NCI-H1048 (cell line): ENCODE measurements at regions not wholly inside any gene's neighbourhood (a gene's known extent, or its start where the extent isn't known, plus 50 kb on each side); places are given as distances from the start of the nearest gene placed in this dataset.

Experiments used
- DNase-seq: peaks from one replicate; lab custom pipeline; 2025; lab: John Stamatoyannopoulos, UW

DNA sequence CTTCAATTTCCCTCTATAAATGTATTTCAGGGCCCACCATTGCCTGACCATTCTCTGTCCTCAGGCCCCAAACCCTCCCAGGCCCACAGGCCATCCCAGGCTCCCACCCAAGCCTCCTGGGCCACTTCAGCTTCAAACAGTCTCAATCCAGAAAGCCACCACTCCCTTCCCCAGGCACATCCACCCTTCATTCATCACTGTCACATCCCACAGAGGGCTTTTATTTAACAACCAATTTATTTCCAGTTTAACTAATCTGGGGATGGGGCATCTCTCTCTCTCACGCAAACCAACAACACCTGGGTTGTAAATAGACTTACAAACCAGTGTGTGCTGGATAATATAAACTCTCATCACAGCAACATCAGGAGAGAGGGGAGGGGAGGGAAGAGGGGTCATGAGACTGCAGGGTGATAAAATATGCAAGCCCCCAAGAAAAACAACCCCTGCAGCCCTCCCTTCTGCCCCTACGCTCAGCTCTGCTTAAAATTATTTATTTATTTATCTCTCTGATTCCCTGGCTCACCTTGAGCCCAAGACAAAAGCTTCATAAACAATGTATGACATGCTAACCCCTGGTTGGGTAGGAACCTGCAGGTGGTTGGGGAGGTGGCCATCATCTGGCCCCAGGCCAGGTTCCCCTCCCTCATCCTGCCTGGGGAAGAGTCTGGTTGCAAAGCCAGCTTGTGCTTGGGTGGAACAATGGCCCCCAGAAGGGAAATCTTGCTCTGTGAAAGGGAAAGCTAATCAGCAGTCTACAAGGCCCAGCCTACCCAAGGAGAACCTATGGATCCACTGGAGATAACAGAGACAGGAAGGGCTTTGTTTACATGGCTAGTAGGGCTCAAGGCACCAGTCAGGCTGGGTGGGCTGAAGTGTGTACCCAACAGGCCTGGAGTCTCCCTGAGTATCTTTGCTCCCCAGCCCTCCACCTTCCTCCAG lies 359.2 kb downstream of the BUD13 start:
- DNase-seq, result no peak

DNA sequence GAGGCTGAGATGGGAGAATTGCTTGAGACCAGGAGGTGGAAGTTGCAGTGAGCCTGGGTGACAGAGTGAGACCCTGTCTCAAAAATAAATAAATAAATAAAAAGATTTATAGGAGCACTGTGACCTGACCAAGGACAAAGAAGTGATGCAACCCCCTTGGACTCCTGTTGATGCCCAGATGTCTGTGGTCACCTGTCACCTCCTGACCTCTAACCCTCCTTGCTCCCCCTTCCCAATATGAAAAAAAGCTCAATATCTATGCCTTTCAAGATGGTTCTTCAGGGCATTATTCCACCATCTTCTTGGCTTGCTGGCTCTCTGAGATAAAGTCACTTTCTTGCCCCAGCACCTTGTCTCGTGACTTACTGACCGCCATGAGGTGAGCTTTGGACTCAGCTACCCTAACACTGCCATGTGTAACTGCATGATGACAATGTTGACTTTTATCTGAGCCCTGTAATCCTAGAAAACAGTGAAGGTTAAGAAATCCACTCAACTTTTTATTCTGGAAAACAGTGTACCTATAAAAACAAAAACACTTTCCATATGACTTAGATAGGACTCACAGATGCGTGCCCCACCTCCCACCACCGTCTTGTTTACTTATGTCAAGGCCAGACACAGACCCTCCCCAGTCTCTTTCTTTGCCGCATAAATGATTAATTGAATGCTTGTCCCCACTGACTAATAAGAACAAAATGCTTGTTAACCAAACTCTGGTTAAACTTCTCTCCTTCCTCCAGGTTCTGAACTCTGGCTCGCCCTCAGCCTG lies 360.5 kb downstream of the BUD13 start:
- DNase-seq, result no peak

DNA sequence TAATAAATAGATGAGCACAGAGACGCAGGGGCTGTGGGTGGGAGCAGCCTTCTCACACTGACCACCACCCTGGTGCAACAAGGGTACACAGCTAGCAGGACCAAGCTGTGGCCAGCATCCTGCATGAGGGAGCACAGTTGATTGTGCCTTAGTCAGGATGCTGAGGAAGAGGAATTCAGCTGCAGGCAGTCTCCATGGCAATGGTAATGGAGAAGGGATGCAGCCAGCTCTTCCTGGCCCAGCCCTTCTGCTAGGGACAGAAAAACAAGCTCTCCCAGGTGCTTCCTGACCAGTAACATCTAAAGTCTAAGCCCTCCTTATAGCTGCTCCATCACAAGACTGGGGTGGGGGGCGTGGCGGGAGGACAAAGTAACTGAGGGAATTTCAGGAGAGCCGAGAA lies 363.5 kb downstream of the BUD13 start:
- DNase-seq, result no peak

DNA sequence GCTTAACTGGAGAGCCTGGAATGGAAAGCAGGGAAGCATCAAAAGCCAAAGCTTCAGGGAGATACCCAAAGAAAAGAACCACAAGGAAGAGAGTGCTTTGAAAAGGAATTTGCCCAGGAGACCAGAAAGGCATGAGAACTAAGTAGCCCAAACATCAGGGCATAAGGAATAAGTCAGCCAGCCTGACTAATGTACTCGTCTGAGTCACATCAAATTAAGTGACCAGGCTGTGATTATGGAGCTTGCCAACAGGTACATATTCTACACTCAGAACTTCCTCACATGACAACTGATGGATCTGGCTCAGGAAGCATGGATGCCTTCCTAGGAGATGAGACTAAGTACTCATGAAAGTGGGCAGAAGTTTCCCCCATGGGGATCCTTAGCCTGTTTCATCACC lies 366.7 kb downstream of the BUD13 start:
- DNase-seq, result no peak

DNA sequence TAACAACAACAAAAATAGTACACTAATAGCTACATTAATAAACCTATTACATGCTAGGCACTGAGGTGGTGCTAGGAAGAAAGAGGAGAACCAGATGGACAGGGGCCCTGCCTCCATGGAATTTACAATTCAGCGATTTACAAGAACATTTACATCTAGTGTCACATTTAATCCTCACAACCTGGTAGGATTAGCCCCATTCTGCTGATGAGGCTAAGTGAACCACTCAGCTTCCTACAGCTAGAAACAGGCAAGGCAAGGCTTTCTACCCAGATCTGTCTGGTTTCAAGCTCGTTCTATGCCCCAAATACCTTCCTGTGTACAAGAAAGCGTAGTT lies 368.4 kb downstream of the BUD13 start:
- DNase-seq, result no peak

DNA sequence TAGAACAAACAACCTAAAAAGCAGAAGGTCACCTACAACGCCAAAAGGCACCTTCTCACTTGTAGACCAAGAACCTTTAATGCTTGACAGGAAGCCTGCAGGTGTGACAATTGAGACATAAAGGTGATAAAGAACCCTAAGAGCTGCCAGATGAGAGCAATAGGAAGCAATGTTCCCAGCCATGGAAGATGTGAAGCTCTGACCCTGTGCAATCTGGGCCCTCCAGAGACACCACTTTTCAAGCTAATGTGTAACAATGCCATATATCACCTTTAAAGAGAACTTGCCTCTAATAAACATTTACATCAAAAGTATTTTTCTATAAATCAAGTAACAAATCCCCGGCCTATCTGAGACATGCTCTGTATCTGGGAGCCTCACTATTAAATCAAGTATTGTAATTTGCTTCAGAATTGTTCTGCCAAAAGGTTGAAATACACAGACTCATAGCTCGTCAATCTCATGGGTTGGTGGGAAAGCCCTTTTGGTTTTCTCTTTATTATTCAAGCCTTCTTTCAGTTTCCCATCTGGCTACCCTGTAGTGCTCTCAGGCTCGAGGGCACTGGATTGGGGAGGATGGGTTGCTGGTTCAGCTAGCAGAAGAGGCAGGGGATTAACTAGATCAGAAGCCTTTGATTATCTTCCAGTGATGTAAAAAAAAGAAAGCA lies 368.9 kb downstream of the BUD13 start:
- no peak for DNase-seq

DNA sequence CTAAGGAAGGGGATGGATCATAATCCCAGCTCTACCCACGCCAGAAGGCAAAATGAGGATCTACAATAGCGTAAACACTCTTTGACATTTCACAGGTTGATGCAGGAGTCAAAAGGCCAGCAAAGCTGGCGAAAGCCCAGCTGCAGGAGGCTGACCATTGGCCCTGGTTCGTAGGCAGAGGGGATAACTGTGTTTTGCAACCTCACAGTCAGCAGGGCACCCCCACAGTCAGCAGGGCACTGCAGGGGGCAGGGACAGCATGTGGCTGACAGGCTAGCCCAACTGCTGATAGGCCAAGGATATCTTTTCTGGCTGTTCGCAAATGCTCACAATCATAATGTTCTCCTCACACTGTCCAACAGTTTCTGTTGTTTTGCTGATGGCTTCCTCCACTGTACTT lies 372.7 kb downstream of the BUD13 start:
- DNase-seq, result no peak

DNA sequence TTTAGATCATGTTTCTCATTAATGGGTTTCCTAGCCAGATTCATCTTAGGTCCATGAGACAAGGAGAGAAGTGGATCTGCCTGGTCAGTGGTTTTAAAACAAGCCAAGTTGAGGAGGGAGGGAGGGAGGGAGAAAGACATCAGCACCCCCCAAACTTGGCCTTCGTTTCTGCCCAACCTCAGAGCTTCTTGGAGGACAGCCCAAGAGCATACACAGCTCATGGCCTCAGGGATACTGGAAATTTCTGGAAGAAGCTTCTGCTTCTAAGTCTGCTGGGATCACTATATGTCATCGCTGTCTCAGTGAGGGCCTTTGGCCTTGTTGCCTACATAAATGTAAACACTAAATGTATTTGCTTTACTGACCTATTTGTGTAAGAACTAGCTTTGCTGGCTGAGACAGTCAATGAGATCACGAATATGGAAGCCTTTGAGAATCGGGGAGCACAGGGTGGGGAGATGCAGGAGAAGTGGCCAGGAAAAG lies 375.1 kb downstream of the BUD13 start:
- DNase-seq, result no peak

DNA sequence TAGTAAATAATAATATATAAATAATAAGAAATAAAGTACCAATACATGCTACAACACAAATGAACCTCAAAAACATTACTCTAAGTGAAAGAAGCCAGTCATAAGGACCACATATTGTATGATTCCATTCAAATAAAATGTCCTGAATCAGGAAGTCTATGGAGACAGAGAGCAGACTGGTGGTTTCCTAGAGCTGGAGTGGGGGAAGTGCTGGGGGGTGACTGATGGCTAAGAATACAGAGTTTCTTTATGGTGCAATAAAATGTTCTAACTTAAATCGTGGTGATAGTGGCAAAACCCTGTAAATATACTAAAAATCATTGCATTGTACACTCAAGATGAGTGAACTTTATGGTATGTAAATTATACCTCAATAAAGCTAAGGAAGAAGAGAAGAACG lies 376.5 kb downstream of the BUD13 start:
- no peak for DNase-seq

DNA sequence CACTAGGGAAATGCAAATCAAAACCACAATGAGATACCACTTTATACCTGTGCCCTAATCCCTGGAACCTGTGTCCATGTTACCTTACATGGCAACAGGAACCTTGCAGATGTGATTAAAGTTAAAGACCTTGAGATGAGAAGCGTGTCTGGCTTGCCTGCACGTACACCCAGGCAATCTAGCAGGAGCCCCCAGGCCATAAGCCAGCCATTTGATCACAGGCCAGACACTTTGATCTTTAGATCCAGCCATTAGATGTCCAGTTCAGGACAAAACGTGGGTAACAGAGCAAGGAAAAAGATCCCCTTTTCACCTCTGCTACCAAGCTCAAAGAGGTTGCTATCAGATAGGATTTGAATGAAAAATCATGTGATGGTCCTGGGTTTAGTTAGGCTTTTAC lies 378.8 kb downstream of the BUD13 start:
- DNase-seq, result no peak

DNA sequence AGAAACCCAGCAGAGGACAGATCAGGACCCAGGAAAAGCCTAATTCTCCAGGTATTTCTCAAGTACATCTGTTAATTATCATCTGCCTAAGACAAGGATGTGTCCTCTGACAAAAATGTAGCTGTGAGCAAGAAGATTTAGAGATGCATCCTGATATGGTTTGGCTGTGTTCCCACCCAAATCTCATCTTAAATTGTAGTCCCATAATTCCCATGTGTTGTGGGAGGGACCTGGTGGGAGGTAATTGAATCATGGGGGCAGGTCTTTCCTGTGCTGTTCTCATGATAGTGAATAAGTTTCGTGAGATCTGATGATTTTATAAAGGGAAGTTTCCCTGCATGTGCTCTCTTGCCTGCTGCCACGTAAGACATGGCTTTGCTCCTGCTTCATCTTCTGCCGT lies 381.8 kb downstream of the BUD13 start:
- no peak for DNase-seq

DNA sequence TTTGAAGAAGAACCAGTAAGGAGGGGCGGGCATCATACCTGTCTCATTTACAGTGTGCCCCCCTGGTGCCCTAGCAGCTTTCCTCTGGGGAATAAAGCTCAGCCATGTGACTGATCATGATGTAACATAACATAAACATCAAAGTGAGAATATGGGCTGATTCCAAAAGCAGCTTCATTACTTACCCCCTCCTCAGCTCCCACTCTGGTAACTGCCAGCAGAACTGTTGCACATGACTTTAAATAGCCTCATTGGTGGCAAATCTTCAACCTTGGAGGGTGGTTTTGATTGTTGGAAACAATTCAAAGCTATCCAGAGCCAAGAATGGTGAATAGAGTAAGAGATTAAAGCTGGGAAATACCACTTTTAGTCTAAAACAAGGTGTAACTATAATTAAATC lies 384.6 kb downstream of the BUD13 start:
- no peak for DNase-seq

DNA sequence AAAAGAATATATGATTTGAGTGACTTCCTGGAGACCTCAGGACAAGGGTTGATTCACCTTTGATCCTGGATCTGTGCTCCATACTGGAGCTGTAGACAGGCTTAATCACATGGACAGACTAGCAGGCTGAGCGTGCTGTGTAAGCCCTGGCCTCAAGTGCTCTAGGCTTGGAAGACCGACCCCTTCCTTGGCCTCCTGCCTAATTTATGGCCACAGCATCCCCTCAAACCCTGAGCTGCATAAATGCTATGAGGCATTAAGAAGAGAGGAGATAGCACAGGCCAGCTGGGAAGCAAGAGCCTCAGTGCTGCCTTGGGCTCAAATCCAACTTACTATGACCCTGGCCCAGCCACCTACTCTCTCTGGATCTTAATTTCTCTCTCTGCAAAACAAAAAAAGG lies 385.1 kb downstream of the BUD13 start:
- DNase-seq, result no peak

DNA sequence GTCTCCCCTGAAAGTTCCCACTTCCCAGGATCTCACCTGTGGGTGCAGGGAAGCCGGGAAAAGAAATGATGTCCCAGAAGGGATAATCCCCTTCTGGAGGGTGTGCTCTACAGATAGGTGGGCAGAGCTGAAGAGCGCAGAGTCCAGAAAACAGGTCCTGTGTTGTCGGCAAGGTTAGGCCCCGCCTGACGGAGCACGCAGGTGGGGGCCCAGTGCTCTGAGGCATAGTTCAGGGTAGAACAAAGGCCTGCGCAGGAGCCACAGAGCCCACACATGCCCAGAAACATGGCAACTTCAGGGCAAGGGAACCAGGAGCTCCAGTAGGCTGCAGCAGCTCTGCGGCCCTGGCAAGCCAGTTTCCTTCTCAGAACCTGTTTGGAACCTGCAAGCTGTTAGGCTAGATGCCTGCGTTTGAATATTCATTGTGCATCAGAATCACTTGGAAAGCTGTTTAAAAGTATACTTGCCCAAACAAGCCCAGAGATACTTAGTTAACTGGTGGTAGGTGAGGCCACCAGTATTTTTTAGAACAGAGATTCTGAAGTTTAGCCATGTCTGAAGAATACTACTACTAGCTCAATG lies 386.6 kb downstream of the BUD13 start:
- DNase-seq, result no peak

DNA sequence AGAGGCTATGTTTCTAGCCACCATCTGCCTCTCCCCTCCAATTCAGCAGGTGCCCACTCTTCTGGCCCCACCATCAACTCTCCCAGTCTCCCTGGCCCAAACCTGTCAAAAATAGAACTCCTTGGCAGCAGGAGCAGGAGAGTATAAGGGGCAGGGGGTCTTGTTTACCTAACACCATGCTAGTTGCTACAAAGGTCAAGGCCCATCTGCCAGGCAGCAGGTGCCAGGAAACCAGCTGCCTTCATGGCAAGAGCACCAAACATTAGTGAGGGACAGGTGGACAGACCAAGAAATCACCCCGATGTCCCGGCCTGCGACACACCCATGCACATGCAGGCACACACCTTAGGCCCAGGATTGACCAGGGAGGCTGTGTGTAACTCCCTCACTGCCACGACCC lies 387.9 kb downstream of the BUD13 start:
- DNase-seq, result no peak

DNA sequence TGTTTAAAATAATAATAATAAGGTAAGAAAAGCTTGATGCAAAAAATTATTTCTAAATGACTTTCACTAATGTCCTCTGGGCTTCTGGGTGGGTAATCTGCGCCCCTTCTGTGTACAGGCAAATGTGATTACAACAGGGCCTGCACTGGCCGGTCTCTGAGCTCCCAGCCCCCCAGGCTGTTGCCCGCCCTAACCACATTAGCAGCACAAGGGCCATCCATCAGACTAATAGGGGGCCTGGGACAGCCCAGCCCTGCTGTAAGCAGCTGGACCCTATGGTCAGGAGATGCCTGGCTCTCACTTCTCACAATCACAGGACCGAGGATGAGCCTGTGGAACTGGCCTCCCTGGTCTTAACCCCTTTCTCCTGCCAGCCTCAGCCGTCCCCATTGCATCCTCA lies 388.4 kb downstream of the BUD13 start:
- no peak for DNase-seq

DNA sequence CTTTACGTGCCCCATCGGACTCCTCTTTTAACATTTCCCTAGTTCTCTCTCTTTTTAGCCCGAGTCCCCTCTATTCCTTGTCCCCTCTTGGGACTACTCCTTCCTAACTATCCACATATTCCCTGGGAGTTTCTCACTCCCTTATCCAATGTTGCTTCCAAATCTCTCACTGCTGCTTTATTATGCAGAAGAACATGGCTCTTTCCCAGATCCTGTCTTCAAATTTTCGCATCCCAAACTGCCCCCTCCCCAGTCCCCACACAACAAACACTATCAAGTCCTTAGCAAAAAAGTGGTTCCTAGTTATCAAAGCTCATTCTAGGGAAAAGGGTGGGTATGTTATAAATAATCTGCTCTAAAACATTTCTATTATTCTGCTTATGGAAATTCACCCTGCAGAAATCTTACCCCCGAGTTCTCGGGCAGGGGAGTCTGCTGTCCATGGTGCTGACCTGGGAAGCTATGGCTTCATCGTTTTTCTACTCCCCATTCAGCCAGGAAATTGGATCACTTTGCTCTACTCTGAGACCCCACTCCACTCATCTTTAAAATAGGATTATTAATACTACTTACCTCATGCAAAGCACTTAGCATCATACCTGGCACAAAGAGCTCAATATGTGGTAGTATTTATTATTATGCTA lies 393.5 kb downstream of the BUD13 start:
- no peak for DNase-seq

DNA sequence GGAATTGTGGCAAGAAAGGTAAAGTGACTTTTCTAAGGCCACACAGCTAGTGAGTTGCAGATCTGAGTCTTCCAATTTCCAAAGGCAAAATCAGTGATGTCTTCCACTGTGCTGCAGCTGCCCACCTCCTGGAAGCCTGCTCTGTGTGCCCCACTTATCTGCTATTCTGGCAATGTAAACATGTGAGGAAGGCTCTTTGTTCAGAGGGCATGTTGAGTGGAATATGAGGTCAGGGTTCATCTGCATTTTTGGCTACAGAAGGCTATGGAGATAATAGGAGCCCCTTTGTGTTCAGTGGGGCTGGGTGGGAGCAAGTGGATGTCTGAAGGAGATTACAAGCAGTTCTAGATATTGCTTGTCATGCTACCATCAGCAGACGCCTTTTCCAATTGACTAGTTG lies 396.2 kb downstream of the BUD13 start:
- DNase-seq, result no peak

DNA sequence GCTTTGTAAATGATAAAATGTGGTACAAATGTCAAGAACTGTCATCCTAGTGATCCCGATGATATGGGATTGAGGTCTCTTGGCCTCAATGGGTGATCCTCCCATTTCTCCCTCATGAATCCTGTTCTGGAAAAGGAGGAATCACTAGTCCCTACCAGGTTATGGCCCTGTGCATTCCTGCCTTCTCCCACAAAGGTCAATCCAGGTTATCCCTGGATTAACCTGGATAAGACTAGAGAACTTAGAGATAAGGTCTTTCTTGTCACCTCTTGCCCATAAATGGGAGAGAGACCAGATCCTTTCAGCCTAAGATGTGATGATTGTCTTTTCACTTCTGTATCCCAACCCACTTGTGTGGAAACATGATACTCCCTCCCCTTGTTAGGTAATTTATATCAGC lies 396.7 kb downstream of the BUD13 start:
- DNase-seq, result no peak

DNA sequence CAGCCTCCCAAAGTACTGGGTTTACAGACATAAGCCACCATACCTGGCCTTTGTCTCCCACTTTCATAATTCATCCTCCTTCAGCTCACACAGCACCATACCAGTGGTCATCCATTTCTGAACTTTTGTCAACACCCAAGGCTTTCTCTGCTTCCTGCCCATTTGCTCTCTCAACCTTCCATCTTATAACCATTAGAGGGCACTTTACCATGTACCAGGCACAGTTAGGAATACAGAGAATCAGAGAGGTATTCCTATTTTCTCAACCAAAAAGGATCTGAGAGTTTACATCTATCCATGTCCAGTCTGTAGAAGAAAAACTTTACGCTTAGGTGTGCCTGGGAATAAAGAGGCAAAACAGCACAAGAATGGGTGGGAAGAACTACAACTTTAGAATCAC lies 397.6 kb downstream of the BUD13 start:
- DNase-seq, result no peak

DNA sequence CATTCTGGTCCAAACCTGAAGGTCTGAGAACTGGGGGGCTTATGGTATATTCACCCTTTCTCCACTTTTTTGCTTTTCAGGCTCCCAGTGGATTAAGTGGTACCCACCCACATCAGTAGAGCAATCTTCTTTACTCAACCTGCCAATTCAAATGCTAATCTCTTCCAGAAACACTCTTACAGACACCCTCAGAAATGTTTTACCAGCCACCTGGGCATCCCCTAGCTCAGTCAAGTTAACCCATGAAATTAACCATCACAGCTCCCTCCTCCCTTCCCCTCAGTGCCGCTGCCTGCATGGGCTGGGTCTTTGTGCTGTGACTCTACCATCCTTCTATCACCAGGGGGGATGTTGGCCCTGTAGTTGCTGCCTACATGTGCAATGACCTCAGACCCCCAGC lies 398.7 kb downstream of the BUD13 start:
- DNase-seq, result no peak
